ENCODE measurements at regions not wholly inside any gene's neighbourhood (a gene's known extent, or its start where the extent isn't known, plus 50 kb on each side); places are given as distances from the start of the nearest gene placed in this dataset.
"Not testable (repeated sequence)": the region's sequence is repeated elsewhere in the genome, so short reads cannot be mapped to it uniquely, and the experiment has no call there.

GRCh38 chr17:14733376-14733775 lies 432.5 kb downstream of the HS3ST3B1 start:
- no peak for DNase-seq (ENCODE audit: low spot score)

DNA sequence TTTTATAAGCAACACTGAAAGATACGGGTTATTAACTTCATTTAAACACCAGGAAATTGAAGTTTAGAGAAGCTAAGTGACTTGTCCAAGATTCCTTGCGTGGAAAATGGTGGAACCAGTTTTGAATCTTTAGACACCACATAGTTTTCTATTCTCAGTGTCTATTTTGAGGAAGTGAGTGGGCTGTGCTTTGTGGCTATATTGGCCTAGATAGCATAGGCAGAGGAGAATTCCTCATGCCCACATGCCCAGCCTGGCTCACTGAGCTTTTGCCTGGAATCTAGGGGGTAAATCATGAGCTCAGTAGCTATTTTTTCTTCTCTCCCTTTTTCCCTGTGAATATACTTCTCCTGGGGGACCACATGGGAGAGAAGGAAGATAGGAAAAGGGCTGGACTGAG lies 431.3 kb downstream of the HS3ST3B1 start:
- no peak for DNase-seq (ENCODE audit: low spot score)

- no peak for DNase-seq (ENCODE audit: low spot score)
Measured at GRCh38 chr17:14731591-14731990, 430.7 kb downstream of the HS3ST3B1 start.

DNA sequence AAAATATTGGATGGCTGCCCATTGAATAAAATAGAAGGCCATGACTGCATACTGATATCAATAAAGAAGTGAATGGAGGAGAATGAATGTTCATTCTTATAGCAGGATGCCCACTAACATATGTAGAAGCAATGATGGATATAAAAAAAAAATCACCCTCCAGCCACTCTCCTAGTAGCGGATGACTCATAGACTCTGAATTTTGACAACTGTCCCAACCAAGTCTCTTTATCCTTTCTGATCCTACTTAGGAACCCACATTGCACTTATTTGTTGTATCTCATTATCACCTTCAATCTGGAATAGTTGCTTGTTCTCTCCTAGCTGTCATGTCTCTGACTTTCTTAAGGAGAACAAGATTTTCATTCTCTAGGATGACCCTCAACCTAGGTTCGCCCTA lies 429.9 kb downstream of the HS3ST3B1 start:
- DNase-seq (ENCODE audit: low spot score), result no peak

- DNase-seq (ENCODE audit: low spot score), result no peak
Measured at GRCh38 chr17:14725729-14726128, 424.8 kb downstream of the HS3ST3B1 start.

DNA sequence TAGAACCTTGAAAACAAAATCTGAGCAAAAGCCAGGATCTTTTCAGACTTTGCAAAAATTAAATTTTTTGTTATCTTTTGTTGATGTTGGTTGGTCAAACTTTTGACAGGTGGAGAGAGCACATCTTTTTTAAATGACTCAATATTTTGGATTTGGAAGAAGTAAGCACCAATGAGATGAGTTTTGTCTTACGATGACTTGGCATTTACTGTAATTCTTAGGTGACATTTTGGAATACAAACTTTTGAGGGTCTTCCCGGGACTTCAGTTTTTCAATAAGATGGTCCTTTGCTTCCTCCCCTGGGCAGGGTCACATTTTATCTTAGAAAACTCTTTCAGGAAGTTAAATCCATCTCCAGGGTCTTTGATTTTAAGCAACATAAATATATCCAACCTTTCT lies 423.9 kb downstream of the HS3ST3B1 start:
- no peak for DNase-seq (ENCODE audit: low spot score)

DNA sequence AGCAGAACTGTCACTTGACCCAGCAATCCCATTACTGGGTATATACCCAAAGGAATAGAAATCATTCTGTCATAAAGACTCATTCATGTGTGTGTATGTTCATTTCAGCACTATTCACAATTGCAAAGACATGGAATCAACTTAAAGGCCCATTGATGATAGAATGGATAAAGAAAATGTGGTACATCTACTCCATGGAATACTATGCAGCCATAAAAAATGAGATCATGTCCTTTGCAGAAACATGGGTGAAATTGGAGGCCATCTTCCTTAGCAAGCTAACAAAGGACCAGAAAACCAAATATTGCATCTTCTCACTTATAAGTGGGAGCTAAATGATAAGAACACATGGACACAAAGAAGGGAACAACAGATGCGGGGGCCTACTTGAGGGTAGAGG lies 422.5 kb downstream of the HS3ST3B1 start:
- DNase-seq (ENCODE audit: low spot score), result not testable (repeated sequence)

GRCh38 chr17:14719942-14720341 lies 419.1 kb downstream of the HS3ST3B1 start:
- DNase-seq (ENCODE audit: low spot score), result no peak

DNA sequence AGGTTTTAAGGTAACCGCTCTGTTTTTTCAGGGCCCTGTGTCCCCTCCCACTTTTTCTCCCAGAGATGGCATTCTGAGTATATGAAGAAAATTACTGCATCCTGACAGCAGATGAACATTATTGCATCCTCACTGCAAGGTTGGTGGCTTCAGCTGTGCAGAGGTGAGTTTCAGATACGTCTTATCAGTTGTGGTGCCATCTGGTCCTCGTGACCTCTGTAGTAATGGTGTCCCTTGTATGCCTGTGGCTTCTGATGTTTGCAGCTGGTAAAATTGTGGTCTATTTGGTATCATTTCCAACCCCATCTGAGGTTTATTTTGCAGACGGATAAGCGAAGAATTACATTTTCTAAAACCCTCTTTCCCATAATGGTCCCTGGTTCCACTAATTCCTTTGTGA lies 417.0 kb downstream of the HS3ST3B1 start:
- no peak for DNase-seq (ENCODE audit: low spot score)

DNA sequence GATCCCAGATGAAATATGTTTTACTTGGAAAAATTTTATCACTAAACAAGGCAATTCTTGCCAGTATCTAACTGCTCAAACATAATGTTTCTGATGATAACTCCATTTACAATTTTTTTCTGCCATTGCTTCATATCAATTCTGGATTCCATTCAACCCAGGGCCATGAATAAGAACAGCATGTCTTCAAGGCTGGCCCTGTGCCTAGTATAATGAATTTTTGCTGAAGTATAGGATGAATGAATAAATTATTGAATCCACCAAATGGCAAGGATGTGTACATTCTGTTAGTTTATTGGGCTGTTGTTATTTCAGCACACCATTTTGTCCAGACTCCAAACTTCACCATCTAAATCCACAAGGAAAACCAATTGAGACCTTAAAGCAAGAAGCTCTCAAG lies 414.7 kb downstream of the HS3ST3B1 start:
- no peak for DNase-seq (ENCODE audit: low spot score)

DNA sequence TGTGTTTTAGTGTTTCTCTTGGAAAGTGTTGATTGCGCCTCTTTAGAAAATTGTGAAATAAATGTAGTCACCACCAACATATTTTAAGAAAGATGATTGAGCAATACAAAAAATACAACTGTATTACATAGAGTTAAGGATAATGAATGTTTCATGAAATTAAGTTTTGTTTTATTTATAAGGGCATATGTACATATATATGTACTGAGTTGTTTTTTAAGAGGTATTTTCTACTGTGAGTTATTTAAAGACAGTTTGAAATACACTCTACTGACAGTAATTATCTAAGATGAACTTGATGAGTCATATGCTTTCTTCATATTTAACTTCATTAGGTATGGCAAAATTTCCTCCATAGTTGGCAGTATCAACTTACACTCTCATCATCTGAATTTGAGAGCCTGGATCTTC lies 411.7 kb downstream of the HS3ST3B1 start:
- DNase-seq (ENCODE audit: low spot score), result no peak

GRCh38 chr17:14704121-14704520 lies 403.2 kb downstream of the HS3ST3B1 start:
- DNase-seq (ENCODE audit: low spot score), result no peak

- no peak for DNase-seq (ENCODE audit: low spot score)
Measured at GRCh38 chr17:14701886-14702285, 401.0 kb downstream of the HS3ST3B1 start.

GRCh38 chr17:14699574-14700185 lies 398.8 kb downstream of the HS3ST3B1 start:
- no peak for DNase-seq (ENCODE audit: low spot score)

DNA sequence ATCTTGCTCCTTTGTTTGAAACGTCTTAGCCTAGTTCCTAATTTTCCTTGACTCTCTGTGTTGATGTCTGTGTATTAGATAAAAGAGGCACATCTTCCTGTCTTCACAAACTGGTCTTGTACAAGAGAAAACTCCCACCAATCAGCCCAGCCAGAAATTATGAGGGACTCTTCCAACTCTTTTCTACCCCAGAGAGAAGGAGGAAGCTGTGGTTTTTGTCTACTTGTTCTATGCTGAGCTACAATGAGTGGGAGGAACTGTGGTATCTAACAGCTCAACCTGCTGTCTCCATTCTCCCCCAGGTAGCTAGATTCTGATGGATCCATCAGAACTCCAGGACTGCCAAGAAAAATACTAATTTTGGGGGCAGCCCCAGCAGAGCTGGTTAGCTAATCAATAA lies 392.5 kb downstream of the HS3ST3B1 start:
- no peak for DNase-seq (ENCODE audit: low spot score)

GRCh38 chr17:14690704-14691103 lies 389.8 kb downstream of the HS3ST3B1 start:
- no peak for DNase-seq (ENCODE audit: low spot score)

DNA sequence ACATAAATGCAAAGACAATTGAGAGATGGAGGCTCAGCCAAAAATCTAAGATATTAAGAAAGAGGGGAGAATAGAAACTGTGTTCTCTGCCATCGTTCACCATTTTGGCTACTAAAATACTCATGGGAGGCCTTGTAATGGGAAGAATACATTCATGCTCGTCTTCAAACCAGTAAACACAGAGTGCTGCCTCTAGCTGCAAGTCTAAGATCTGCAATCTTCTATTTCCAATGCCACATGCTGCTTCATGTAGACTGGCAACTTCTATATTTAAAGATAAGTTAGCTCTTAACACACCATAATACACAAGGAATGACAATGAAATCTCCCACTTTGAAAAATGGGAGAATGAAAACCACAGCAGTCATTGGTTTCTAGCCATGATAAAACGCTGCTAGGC lies 387.3 kb downstream of the HS3ST3B1 start:
- DNase-seq (ENCODE audit: low spot score), result no peak

GRCh38 chr17:14672830-14673229 lies 371.9 kb downstream of the HS3ST3B1 start:
- no peak for DNase-seq (ENCODE audit: low spot score)

DNA sequence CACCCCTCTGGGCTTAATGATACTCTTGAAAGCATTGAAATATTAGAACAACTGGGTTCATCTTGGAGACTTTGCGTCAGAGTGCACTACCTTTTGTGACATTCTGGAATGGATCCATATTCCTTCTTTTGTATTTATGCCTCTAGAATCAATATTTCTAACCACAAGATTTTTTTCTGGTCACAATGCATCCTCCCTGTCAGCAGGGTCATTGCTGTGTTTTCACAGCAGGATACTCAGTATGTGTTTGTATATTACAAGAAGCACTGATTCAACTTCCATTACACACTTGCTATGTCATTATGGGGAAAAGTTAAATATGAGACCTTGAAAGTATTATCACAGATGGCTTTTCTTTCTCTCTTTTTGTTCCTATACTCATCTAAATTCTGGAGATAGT lies 370.0 kb downstream of the HS3ST3B1 start:
- no peak for DNase-seq (ENCODE audit: low spot score)

GRCh38 chr17:14664511-14664910 lies 363.6 kb downstream of the HS3ST3B1 start:
- DNase-seq (ENCODE audit: low spot score), result no peak

DNA sequence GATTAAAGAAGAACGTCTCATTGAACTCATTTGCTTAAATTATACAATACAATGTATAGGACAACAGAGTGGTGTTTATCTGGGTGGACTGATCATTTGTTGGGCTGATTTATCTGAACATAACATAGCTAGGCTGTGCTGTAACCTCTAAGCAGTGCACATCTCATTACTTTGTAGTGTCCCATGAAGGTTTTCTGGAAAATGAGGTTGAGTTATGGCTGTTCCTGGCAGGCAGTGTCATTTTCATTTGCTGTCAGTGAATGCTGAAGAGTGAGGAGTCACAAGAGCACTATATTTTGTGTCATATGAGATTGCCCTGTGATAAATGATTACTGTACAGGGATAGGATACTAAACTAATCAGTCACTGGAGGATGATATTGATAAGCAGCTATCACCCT lies 340.2 kb downstream of the HS3ST3B1 start:
- DNase-seq (ENCODE audit: low spot score), result no peak

GRCh38 chr17:14637260-14637659 lies 336.4 kb downstream of the HS3ST3B1 start:
- DNase-seq (ENCODE audit: low spot score), result no peak

- no peak for DNase-seq (ENCODE audit: low spot score)
Measured at GRCh38 chr17:14630621-14631020, 329.7 kb downstream of the HS3ST3B1 start.

DNA sequence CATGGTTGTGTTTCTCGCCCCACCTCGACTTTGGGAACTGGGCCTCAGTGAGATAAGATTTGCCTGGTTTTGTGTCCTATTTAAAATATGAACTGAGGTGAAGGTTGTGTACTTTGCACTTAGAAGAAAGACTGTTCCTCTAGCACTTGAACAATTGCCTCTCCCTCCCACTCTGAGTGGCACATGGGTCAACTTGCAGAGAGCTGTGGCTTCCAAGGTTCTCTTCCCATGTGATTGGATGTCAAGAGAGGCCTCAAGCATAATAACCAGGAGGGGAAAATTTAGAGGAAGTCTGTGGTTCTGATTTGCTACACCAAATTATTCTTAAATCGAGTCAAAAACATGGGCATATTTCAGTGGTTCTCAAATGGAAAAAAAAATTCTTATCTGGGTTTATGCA lies 329.2 kb downstream of the HS3ST3B1 start:
- no peak for DNase-seq (ENCODE audit: low spot score)

DNA sequence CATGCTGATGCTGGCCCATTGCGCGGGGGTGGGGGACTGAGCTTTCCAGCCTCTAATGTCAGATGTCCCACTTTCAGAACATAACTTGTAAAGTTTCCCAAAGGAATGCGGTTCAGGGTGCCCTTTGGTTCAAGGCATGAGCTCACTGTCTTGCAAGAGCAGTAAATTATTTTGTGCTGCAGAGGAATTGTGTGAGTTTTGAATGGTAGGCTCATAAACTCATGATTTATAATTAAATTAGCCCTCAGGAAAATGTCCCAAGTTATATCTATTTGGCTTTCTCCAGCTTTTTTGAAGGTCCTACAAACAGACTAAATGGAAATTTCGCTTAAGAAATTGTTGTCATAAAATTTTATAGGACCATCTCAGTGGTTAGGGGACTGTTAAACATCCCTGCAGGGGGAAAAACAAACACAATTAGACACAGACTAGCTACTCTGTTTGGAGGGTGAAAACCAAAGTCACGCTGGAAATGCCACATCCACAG lies 321.8 kb downstream of the HS3ST3B1 start:
- no peak for DNase-seq (ENCODE audit: low spot score)

All from CD4-positive, alpha-beta T cell treated with Interleukin-6 at 100 ng/mL for 8 hours (primary cell).